NCI-H128 (cell line): ENCODE measurements at regions not wholly inside any gene's neighbourhood (a gene's known extent, or its start where the extent isn't known, plus 50 kb on each side); places are given as distances from the start of the nearest gene placed in this dataset.
A peak's percentile ranks its signal among the peaks of the same experiment; 100 is the strongest.

Source experiments
- DNase-seq: peaks from one replicate; lab custom pipeline; 2025; ENCODE audit not compliant: unreplicated experiment; lab: John Stamatoyannopoulos, UW

DNA sequence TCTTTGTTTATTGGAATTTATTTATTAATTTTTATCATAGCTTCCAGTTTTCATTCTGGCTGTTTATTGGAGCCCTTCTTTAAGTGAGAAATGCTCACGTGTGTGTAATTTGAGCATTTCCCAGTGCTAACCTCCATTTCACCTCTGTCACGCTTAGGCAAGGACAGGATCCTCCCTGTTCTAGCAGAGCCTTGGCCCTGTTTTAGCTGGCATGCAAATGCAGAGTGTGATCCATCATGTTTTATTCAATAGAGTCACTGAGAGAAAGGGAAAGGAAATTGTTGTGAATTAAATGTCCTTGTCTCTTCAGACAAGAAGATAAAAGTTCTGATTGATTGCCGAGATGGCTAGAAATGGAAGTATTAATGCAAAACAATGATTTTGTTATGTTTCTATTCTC, 137.3 kb upstream of the ACO1 start:
- DNase-seq: no peak

DNA sequence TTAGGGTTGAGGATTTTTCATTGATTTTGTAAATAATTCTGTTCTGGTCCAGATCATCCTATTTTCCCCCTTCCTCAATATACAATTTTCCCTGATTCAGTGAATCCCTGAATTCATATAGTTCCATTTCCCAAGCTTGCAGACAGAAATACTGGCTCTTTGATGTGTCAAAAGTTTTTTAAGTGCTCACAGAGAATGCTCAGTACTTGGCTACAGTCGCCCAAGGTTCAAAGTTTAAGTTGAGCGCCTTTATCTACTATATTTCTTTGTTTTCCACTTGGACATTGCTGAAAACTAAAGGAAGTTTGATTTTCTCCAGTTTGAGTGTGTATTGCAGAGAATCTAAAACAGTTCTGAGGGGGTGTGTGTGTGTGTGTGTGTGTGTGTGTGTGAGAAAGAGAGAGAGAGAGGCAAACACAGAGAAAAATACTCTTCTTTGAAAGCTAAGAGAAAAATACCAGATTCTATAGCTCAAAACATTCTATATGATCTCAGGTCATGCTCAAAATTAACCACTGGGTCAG, 136.2 kb upstream of the ACO1 start:
- DNase-seq: no peak

DNA sequence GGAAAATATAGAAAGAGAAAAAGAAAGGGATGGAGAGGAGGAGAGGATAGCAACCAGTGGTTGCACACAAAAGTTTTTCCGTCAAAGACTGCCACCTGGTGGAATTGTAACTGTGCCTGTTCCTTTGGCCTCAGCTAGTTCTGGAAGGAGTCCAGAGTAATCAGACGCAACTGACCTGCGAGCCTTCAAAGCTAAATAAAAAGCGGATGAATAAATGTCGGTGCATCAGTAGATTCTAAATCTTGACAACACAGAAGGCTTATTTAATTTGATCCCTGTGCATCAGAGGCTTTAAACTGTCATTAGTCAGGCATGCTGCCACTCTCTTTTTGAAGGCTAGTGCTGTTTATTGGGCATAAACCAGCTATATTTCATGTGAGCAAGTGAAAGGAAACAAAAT, 132.9 kb upstream of the ACO1 start:
- peak; percentile 58 for DNase-seq

DNA sequence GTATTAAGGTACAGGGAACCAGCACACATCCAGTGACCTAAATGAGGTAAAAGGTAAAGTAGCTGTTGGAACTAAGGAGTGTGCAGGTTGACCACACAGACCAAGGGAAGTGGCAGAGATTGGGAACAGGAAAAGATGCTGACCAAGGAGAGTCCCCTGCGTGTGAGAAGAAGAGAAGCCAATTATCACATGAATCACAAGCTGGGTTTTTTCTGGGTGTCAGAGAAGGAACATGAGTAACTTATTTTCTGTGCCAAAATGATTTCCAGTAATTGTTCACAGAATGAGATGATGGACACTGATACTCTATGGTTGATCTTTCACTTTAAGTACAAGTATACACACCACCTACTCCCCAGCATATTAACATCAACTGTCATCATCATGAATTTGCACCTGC, 130.7 kb upstream of the ACO1 start:
- no peak for DNase-seq

DNA sequence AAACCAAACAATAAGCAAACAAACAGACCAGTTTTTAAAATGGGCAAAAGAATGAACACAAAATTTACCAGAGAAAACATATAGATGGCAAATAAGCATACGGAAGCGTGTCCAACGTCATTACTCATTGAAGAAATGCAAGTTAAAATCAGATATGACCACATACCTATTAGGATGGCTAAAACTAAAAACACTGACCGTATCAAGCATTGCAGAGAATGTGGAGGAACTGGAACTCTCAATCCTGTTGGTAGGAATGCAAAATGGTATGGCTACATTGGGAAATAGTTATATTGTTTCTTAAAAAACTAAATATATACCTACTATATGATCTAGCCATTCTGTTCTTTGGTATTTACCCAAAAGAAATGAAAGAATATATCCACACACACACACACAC, 129.4 kb upstream of the ACO1 start:
- no peak for DNase-seq

DNA sequence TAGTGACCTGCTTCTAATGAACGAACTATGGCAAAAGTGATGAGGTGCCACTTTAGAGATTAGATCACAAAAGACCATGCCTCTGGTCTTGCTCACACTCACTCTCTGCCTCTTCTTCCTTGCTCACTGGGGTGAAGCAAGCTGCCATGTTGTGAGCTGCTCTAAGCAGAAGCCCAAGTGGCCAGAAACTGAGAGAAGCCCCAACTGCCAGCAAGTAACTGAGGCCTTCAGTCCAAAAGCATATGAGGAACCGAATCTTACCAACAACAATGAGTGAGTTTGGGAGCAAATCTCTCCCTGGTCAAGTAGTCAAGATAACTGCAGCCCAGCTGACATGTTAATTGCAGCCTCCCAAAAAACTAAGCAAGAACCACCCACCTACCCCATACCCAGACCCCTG, 126.0 kb upstream of the ACO1 start:
- no peak for DNase-seq

DNA sequence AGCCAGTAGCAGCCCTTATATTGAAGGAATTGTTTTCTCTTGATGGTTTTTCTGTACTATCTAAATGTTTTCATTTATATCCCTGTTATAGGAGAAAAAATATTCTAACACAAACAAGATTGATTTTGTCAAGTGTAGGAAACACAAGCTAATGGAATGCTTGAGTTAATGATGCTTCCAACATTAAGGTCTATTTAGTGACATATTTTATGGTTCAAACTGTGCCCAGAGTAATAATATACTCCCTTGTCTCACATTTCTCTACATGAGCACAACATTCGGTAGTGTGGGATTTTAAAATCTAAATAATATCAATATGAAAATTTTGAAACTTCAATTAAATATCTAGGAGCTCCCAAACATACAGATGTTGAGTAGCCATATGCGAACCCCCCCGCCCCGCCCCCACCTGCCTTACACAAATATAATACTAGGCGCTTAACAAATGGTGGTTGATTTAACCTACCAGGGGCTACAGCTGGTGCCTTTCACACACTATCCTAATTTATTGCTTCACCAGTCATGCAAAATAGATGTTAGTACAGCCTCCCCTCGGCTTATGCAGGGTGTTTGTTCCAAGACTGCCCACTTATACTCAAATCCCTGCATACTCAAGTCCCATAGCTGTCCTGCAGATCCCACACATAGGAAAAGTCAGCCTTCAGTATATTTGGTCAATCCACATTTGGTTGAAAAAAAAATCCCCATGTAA, 124.1 kb upstream of the ACO1 start:
- no peak for DNase-seq

DNA sequence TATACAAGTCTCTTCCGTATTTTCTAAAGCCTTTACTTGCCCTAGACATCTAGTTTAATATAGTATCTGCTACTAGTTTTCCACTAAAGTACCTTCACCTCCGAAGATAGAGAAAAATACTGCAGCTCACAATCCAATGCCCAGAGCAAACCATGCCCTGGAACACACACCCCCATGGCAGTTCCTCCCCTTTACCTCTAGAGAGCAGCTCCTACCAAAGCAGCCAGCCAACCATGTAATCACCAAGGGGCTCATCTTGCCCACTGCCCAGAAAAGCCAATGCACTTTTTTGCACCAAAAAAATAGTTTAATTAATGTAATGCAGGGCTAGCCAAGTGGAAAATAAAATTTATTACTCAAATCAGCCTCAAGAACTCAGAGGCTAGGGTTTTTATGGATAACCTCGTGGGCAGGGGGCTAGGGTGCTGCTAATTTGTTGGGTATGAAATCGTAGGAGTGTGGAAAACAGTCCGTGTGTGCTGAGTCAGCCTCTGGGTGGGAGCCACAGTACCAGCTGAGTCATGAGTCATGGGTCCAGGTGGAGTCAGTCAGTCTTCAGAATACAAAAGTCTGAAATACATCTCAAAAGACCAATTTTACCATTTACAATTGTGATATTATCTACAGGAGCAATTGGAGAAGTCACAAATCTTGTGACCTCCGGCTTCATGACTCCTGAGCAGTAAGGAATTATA, 120.1 kb upstream of the ACO1 start:
- no peak for DNase-seq

DNA sequence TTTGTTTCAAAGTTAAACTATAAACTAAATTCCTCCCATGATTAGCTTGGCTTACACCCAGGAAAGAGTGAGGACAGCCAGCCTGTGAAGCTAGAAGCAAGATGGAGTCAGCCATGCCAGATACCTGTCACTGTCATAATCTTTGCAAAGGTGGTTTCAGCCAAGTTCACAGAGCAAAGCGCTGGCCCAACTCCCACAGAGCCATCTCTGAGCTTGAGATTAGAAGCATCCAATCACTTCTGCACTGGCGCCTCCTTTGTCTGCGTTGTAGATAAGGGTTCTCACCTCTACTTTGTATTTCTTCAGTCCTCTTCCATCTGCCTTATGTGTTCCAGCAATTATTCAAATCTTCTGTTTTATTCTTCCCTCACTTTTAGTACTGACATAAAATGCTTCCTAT, 119.4 kb upstream of the ACO1 start:
- DNase-seq: no peak

DNA sequence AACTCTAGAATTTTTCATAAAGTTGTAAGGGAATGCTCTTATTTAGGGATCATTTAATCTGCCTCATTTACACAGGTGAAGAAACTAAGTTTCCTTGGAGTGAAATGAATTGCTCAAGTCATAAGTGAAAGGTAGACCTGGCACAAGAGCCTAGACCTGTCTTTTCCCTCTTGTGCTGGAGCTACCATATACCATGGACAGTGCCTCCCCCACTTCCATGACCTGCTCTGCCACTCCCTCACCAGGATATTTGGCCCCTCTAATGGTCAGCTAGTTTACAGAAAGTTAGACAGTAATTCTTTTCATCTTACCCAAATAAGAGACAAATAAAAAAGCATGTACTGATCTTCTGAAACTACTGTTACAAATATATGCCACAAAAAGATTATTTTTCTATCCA, 105.5 kb upstream of the ACO1 start:
- no peak for DNase-seq

DNA sequence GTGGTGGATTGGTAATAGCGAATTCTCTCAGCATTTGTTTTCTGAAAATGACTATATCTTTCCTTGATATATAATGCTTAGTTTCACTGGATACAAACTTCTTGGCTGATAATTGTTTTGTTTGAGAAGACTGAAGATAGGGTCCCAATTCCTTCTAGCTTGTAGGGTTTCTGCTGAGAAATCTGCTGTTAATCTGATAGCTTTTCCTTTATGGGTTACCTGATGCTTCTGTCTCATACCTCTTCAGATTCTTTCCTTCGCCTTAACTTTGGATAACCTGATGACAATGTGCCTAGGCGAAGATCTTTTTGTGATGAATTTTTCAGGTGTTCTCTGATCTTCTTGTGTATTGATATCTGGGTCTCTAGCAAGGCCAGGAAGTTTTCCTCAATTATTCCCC, 94.7 kb upstream of the ACO1 start:
- DNase-seq: no peak

DNA sequence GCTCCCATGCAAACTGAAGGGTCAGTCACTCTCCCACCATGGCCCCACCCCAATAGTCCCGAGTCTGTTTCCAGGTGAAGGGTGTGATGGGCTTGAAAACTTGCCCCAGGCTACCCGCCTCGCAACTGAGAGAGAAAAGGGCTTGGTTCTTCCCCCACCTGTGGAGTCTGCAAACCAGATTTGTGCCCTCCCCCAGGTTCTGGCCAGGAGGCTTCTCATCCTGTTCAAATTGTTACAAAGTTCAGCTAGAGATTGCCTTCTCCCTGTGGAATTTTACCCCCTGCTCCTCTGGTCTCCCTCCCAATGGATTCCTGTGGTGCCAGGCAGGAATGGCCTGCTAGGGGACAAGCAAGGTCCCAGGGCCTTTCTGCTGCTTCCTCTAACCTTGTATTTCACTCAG, 93.1 kb upstream of the ACO1 start:
- no peak for DNase-seq

DNA sequence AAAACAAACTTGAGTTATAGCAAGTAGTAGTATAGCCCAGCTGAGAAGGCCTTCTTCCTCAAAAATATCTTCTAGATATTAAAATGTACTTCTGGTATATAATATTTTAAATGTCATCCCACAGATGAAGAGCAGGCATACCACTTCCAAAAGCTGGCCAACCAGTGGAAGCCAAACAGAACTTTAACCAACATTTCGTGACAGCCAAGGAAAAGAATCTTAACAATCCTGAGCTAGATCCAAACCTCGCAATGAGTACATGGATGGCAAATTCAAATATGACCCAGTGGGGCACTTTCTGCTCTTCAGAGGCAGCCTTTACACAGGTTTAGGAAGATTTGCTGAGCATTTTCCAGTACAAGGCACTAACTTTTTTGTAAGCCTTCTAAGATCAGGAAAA, 91.8 kb upstream of the ACO1 start:
- no peak for DNase-seq

DNA sequence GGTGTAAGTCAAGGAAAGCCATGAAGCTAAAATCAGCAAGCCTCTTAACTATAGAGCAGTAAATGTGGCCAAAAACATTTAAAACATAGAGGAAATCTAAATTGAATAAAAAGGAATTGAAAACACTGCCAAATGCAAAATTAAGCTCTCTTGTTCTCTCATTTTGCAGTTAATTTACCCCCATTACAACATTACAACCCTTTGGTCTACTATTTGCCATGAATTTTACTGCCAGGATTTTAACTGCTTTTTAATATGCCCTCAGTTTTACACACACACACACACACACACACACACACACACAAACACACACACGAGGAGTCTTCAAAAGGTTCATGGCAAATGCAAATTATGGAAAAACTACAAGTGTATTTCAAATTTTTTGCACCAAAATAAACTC, 91.4 kb upstream of the ACO1 start:
- no peak for DNase-seq

DNA sequence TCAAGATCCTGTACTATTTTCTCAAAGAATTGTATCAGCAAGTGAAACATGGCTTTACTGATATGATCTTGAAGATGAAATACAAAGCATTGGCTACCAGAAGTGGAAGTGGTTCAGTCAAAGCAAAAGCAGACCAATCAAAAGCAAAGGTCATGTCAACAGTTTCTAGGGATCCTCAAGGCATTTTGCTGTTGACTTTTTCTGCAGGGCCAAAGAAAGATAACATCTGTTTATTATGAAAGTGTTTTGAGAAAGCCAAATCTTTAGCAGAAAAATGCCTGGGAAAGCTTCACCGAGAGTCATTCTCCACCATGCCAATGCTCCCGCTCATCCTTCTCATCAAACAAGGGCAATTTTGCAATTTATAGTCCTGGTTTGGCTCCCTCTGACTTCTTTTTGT, 90.3 kb upstream of the ACO1 start:
- no peak for DNase-seq

DNA sequence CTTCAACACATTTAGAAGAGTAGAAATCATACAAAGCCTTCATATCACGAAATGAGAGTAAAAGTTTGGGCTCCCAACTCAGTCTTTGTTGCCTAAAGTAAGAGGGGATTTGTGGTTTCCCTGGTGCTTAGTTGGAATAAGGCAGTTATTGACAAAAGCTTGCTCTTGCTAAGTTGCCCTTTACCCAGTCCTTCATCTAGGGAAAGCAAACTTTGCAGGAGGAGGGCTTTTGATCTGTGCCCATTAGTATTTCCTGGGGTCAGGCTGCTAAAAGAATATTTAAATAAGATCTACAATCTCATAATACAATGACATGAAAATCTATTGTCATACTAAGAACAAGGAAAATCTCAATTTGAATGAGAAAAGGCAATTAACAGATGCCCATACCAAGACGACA, 84.1 kb upstream of the ACO1 start:
- DNase-seq: no peak

DNA sequence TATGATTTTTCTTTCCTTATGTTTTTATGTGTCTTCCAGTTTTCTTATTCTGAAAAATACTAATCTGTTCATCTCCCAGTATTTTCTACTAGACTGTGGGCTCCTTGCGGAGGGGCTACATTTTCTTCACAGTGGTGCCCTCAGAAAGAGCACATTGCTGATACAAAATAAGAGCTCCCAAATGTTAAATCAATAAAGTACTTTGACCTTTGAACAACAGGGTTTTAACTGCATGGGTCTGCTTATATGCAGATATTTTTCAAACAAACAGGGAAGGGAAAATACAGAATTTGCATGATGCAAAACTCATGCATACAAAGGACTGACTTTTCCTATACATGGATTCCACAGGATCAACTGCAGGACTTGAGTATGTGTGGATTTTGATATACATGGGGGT, 79.9 kb upstream of the ACO1 start:
- no peak for DNase-seq

DNA sequence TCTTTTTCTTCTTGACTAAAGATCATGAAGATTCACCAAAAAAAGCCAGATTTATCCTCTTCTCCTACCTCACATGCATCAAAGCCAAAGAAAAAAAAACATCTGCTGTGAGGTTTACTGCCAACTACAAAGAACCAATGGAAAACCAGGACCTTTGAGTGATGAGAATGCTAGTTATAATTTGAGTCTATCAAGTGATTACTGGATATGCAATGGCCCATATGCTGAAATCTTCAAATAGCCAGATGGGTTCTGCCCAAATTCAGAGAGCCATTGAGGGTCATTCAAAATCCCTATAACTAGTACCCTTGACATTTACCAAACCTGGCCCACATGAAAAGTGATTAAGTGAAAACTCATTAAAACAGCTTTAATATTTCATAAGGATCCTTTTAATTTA, 78.4 kb upstream of the ACO1 start:
- DNase-seq: no peak

DNA sequence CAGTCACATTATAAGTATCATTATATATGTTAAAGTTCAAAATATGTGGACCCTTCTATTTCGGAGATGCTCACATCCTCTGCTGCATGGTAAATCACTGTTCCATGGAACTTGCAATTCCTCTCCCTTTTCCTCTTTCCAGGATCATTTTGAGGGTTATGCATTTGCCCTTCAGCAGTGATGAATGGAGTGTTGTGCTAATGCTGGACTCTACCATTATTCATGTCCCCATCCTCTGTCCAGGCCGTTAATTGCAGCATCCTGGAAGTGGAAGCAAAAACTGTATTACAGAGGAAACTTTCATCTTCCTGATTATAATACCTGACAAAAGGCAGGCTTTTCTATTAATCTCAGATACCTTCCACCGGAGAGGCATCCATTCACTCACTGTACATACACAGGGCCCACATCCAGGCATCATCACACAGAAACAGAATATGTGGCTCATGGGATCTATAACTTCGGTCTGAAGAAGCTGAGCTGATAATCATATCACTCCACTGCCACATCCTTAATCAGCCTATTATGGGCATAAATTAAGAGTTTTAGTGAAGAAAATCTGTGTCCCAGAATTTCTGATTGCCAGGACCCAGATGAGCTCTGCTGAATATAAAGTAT, 65.0 kb upstream of the ACO1 start:
- no peak for DNase-seq

DNA sequence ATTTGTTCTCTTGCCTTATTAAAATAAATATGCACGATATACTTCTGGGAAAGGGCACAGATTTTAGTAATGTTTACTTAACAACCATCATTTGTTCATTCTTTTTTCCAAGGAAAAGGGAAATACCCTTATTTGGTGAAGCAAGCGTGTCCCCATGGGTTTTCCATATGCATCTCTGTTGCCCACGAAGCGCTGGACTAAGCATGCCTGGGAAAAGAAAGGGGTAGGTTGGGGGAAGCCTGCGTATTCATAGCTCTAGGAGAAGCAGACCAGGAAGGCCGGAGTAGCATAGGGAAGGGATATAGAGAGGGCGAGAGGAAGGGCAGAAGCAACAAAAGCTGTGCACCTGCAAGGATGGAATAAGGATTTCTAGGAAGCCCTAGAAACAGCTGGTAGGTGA, 61.8 kb upstream of the ACO1 start:
- no peak for DNase-seq

DNA sequence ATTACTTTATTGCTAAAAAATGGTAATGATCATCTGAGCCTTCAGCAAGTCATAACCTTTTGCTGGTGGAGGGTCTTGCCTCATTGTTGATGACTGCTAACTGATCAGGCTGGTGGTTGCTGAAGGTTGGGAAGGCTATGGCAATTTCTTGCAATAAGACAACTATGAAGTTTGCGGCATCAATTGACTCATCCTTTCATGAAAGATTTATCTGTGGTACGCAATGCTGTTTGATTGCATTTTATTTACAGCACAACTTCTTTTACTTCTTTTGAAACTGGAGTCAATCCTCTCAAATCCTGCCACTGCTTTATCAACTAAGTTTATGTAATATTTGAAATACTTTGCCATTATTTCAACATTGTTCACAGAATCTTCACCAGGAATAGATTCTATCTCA, 58.3 kb upstream of the ACO1 start:
- no peak for DNase-seq

DNA sequence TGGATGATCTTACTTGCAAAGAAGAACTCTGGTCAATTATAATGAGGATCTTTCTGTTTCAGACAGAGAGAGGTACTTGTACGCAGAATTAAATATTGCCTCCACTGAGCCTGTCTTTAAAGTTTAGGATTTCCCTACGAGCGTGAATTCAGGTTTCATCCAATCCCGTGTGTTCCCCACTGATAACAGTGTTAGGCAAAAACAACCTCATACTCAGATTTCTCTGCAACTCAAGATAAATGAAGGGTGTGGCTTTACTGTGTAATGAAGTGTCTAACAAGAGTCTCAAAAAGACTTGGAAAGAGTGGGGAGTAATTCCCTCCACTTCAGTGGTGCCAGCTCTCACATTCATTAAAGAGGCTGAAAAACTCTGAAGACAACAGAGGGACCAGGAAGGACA, 53.2 kb upstream of the ACO1 start:
- no peak for DNase-seq
